ENCODE measurements at regions not wholly inside any gene's neighbourhood (a gene's known extent, or its start where the extent isn't known, plus 50 kb on each side); places are given as distances from the start of the nearest gene placed in this dataset.

GRCh38 chr13:69264362-69265334 lies 843.0 kb upstream of the ATXN8OS start (continued):
- TF ChIP-seq CHD1 (IDR thresholded peaks at IDR 0.05; ENCODE audit: low read depth, low read length) (no peak), POLR2AphosphoS5 (IDR thresholded peaks at IDR 0.05; ENCODE audit: low read depth, low read length) (no peak), GTF2F1 (IDR thresholded peaks at IDR 0.05; ENCODE audit: borderline replicate concordance, low read depth, low read length) (no peak), E2F6 (IDR thresholded peaks at IDR 0.05) (no peak), TBP (IDR thresholded peaks at IDR 0.05; ENCODE audit: low read depth, low read length) (no peak)

All from H1 (cell line).